Skeletal muscle tissue (tissue), 3 donors: ENCODE measurements at regions not wholly inside any gene's neighbourhood (a gene's known extent, or its start where the extent isn't known, plus 50 kb on each side); places are given as distances from the start of the nearest gene placed in this dataset.

Experiments used
- H3K27ac ChIP-seq: one replicate; pipeline ENCODE4 v1.7.0; 2013; ENCODE audit warnings: mild to moderate bottlenecking, low read depth, low read length, inconsistent platforms
- H3K27me3 ChIP-seq, 3 donors: one replicate each; pipeline ENCODE4 v1.7.0; 2013; ENCODE audit warnings: low read length in 3 of 3; ENCODE audit not compliant: control insufficient read depth in 3 of 3, insufficient read depth in 3 of 3
- H3K36me3 ChIP-seq, 3 donors: one replicate each; pipeline ENCODE4 v1.7.0; 2013; ENCODE audit warnings: low read length in 3 of 3; ENCODE audit not compliant: control insufficient read depth in 3 of 3, insufficient read depth in 3 of 3
- H3K4me1 ChIP-seq, 3 donors: one replicate each; pipeline ENCODE4 v1.7.0; 2013; ENCODE audit warnings: low read length in 3 of 3, mild to moderate bottlenecking in 3 of 3; ENCODE audit not compliant: control insufficient read depth in 3 of 3, insufficient read depth in 3 of 3
- H3K4me3 ChIP-seq, 3 donors: one replicate each; pipeline ENCODE4 v1.7.0; 2013; ENCODE audit warnings: low read length in 3 of 3
- H3K9ac ChIP-seq, 3 donors: one replicate each; pipeline ENCODE4 v1.7.0; 2013; ENCODE audit warnings: low read length in 3 of 3, mild to moderate bottlenecking in 3 of 3, moderate library complexity in 2 of 3, low read depth in 1 of 3
- H3K9me3 ChIP-seq, 3 donors: one replicate each; pipeline ENCODE4 v1.7.0; 2013; ENCODE audit warnings: low read length in 3 of 3; ENCODE audit not compliant: control insufficient read depth in 3 of 3
- donor health status: Osteomylitis.

DNA sequence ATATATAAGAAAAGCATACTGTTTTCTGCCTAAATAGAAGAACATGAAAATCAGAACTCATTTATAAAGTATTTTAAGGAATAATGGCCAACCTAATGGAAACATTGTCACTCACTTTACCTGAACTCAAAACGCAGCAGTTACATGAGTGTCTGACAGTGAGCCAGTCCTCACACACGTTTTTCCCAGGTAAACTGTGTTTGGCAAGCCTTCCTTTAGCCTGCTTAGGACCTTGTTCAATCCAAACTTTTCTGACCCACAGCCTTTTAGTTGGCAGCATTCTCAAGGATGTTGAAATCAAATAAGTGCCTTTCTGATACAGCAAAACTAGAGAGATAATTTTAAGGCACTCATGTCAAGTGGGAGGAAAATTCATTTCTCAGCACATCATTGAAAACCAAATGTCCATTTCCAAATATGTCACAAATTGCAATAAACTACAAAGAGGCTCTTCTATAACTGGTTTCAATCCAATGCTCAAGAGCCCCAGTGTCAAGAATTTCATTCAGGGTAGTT is 83.5 kb upstream of the SPDL1 start:
- no peaks in the 10 kb centered on the region for H3K27me3 ChIP-seq
- no peak overlapping the region for H3K27ac ChIP-seq
- H3K9me3 ChIP-seq = no peaks in the 10 kb centered on the region
- no peak overlapping the region for H3K9ac ChIP-seq
- H3K36me3 ChIP-seq = no peaks in the 10 kb centered on the region
- H3K4me3 ChIP-seq = no peak overlapping the region
- H3K4me1 ChIP-seq = no peaks in the 10 kb centered on the region

DNA sequence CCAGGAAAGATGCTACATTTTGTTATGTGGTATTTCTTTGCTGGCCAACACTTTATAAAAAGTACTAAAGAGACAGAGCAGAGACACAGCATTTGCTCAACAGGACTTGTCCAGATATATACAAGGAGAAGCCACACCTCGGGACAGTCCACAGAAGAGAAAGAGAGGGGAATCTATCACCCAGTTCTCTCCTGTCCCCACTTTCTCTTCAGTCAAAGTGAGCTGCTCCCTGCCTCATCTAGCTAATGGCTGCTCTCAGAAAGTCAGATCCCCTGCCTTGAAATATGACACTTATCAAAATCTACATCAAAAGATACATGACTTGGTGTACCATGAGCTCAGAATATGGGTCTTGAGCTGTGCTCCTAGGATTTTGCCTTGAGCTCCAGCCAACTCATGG is 86.7 kb upstream of the SPDL1 start:
- Histone ChIP-seq H3K9ac (no peak overlapping the region), H3K27ac (no peak overlapping the region), H3K36me3 (no peaks in the 10 kb centered on the region), H3K27me3 (no peaks in the 10 kb centered on the region), H3K9me3 (no peaks in the 10 kb centered on the region), H3K4me1 (no peaks in the 10 kb centered on the region), H3K4me3 (no peak overlapping the region)

DNA sequence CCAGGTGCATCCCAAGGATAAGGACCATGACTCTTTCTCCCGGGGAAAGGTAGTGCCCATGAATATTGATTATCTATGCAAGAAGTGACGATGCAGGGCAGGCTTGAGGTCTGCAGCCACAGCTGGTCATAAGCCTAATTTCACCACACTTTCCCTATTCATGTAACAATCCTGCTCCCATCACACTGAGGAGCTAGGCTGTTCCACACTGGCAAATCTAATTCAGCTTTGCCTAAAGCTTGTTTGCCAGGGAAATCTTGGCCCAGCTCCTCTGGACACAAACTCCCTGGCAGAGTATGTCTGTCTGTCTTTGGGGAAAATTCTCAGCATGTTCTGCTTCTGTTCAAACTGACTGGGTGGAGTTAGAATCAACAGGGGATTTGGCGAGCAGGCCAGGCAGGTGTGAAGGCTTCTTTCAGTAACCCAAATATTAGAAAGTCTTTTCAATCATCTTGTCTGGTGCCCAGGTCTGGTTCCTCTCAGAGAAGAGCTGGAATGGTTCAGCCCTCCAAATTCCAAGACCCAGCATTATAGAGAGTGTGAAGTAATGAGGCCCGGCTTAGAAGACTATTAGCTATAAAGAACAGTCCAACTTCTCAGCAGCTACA is 88.5 kb upstream of the SPDL1 start:
- Histone ChIP-seq H3K27me3 (no peaks in the 10 kb centered on the region), H3K36me3 (no peaks in the 10 kb centered on the region), H3K4me3 (no peak overlapping the region), H3K27ac (no peak overlapping the region), H3K4me1 (no peaks in the 10 kb centered on the region), H3K9me3 (no peaks in the 10 kb centered on the region), H3K9ac (no peak overlapping the region)

DNA sequence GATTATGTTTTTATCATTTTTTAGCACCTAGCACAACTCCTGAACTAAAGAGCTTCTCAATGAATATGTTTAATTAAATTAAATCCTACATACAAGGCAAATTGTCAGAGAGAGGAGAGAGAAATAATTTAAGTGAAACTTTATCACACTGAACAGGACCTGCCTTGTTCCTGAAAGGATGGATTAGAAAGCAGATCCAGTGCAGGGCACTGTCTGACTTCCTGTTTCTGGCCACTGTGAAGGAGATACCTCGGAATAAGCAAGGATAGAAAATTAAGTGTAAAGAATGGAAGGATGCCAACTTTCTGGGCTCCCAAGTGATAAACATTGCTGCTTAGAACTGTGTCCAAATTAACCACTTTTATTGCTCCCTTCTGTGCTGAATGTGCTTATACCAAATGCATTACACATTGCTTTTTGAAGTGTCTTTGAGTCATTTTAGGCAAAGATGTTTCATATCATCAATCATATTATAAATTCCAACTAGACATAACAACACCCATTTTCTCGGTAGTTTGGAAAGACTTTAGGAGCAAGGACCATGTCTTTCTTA is 89.1 kb upstream of the SPDL1 start:
- Histone ChIP-seq H3K9me3 (no peaks in the 10 kb centered on the region), H3K4me3 (no peak overlapping the region), H3K27me3 (no peaks in the 10 kb centered on the region), H3K27ac (no peak overlapping the region), H3K9ac (no peak overlapping the region), H3K36me3 (no peaks in the 10 kb centered on the region), H3K4me1 (no peaks in the 10 kb centered on the region)

DNA sequence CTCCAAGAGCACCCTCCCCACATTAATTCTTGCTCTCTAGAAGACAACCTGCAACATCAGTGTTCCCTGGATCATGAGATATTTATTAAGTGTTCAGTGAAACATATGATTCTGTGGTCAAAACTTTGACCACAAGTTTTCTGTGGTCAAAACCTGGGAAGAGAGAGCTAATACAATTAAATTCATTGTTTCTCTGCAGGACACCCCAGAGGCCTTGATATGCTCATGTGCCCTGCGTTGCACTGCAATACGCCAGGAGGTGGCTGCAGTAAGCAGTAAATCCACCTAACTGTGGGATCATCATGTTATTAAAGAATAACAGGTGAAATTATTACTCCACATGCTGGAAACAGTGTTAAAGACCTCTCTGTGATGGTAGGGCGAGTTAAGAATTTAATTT is 109.3 kb upstream of the SPDL1 start:
- no peak overlapping the region for H3K9ac ChIP-seq
- H3K27ac ChIP-seq = no peak overlapping the region
- H3K4me3 ChIP-seq = no peak overlapping the region
- peaks cover 0 to 2% (median 0%) of the 10 kb centered on the region in 3 donors for H3K9me3 ChIP-seq
- no peaks in the 10 kb centered on the region for H3K36me3 ChIP-seq
- no peaks in the 10 kb centered on the region for H3K4me1 ChIP-seq
- no peaks in the 10 kb centered on the region for H3K27me3 ChIP-seq

DNA sequence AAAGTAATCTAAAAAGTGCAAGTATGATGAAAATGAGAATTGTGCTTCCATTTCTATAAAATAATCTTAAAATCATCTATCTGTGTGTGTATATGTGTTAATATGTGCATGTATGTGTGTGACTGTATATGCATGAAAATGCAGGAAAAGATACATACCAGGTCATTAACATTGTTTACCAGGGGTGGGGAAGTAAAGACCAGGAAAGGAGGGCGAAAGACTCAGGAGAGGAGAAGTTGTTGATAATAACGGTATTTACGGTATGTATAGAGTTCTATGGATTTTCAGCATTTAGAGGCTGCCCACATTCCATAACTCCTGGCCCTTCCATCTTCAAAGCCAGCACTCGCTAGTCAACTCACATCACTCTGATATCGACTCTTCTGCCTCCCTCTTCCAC is 111.0 kb upstream of the SPDL1 start:
- H3K4me3 ChIP-seq = no peak overlapping the region
- H3K9me3 ChIP-seq = no peaks in the 10 kb centered on the region
- no peaks in the 10 kb centered on the region for H3K27me3 ChIP-seq
- H3K4me1 ChIP-seq = no peaks in the 10 kb centered on the region
- no peak overlapping the region for H3K9ac ChIP-seq
- H3K27ac ChIP-seq = no peak overlapping the region
- H3K36me3 ChIP-seq = no peaks in the 10 kb centered on the region

DNA sequence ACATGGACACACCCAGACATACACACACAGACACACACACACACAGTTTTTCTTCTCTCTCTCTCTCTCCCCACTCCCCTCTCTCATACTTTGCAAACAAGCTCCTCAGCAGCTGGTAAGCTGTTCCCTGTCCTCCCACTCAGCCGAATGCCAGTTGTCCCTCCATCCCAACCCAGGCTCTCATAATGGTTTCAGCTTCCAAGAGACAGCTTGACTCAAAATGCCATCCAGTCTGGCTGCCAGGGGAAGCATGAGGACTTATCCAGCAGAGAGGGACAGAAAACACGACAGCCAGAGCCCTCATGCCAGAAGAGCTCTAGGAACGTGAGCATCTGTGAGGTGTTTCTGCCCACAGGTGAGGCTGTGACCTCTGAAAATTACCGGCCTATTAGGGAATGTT is 112.6 kb upstream of the SPDL1 start:
- no peak overlapping the region for H3K4me3 ChIP-seq
- H3K9ac ChIP-seq = no peak overlapping the region
- H3K9me3 ChIP-seq = peaks cover 0 to 3% (median 0%) of the 10 kb centered on the region in 3 donors
- no peaks in the 10 kb centered on the region for H3K27me3 ChIP-seq
- no peaks in the 10 kb centered on the region for H3K36me3 ChIP-seq
- no peaks in the 10 kb centered on the region for H3K4me1 ChIP-seq
- H3K27ac ChIP-seq = no peak overlapping the region

DNA sequence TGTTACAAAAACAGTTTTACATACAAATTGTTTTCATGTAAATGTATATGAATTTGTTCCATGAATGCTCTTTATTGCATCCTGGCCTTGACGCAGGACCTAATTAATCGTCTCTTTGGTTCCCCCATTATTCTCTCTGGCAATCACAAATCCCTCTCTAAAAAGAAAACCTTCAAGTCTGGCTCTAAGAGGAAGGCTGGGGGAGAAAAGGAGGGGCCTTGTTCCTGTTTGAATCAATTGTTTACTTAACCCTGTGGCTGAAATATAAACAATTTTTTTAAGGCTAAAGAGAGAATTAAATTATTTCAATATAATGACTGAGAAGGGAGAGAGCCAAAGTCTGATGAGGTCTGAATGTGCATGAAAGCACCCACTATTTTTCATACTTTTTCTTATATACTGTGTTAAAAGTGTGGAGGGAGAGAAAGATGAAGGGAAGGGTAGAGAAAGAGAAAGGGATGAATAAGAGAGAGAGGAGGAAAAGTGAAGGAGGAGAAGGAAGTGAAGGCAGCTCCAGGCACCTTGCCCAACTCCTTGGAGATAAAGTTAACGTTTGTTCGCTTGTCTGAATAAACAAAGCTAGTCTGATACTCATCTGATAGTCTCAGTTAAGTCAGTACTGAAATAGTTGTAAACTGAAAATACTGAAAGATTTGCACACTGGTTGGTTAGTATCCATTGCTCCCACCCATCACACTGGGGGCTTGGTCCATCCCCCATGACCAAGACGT is 116.4 kb upstream of the SPDL1 start:
- Histone ChIP-seq H3K27ac (no peak overlapping the region), H3K36me3 (no peaks in the 10 kb centered on the region), H3K9ac (no peak overlapping the region), H3K9me3 (peaks cover 0 to 3% (median 0%) of the 10 kb centered on the region in 3 donors), H3K27me3 (no peaks in the 10 kb centered on the region), H3K4me1 (no peaks in the 10 kb centered on the region), H3K4me3 (no peak overlapping the region)

DNA sequence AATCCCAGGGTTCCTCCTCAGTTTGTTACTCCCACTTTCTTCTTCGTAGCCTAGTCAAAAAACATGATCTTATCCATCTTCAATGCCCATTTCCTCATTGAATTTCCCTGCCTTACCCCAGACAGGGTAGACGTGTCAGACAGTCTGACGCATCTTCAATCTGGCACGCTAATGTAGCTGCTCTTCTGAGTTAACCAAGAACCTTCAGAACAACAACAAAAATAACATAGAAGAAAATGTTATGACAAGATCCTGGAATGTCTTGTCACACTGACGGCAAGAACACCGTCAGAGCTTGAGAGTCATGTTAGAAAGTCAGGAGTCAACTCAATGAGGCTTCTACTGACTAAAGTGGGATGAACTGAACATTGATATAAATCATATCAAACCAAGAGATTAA is 122.7 kb upstream of the SPDL1 start:
- H3K9me3 ChIP-seq = no peaks in the 10 kb centered on the region
- H3K9ac ChIP-seq = no peak overlapping the region
- H3K4me1 ChIP-seq = no peaks in the 10 kb centered on the region
- no peaks in the 10 kb centered on the region for H3K36me3 ChIP-seq
- H3K27me3 ChIP-seq = no peaks in the 10 kb centered on the region
- H3K4me3 ChIP-seq = no peak overlapping the region
- no peak overlapping the region for H3K27ac ChIP-seq

DNA sequence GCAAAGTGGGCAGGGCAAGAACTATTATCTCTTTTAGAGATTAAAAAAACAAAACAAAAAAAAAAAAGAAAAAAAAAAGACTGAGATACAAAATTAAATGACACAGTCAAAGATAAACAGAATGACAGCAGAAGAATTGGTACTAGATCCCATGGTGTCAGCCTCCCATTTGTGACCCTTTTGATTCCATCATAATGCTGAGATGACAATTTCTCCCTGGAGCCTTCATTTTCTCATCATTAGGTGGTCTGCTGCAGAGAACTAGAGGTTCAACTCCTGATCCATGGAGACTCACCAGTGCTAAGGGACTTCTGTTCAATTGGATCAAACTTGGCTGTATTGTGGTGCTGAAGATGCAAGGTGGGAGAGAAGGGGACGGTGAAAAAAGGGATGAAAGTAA is 123.5 kb upstream of the SPDL1 start:
- Histone ChIP-seq H3K4me3 (no peak overlapping the region), H3K27ac (no peak overlapping the region), H3K4me1 (no peaks in the 10 kb centered on the region), H3K9me3 (no peaks in the 10 kb centered on the region), H3K36me3 (no peaks in the 10 kb centered on the region), H3K27me3 (no peaks in the 10 kb centered on the region), H3K9ac (no peak overlapping the region)
